ENCODE measurements at regions not wholly inside any gene's neighbourhood (a gene's known extent, or its start where the extent isn't known, plus 50 kb on each side); places are given as distances from the start of the nearest gene placed in this dataset.

DNA sequence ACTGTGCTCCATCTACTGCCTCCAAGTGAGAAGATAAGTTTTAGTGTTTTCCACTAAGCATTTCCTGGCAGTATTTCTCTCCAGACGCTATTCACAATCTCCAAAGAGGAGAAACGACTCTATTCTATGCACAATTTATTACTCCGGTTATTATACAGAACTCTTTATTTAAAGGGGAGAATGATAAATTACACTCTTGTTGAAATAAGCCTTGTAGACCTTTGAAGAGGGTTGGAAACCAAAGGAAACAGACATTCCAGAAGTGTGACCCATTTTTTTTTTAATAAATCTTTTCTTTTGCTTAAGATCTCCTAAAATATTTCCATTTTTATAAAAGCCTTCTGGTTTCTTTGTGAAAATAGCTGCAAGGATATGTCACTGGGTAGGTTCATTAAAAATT is 76.1 kb upstream of the HDAC9 start:
- TF ChIP-seq, protein P1, sequence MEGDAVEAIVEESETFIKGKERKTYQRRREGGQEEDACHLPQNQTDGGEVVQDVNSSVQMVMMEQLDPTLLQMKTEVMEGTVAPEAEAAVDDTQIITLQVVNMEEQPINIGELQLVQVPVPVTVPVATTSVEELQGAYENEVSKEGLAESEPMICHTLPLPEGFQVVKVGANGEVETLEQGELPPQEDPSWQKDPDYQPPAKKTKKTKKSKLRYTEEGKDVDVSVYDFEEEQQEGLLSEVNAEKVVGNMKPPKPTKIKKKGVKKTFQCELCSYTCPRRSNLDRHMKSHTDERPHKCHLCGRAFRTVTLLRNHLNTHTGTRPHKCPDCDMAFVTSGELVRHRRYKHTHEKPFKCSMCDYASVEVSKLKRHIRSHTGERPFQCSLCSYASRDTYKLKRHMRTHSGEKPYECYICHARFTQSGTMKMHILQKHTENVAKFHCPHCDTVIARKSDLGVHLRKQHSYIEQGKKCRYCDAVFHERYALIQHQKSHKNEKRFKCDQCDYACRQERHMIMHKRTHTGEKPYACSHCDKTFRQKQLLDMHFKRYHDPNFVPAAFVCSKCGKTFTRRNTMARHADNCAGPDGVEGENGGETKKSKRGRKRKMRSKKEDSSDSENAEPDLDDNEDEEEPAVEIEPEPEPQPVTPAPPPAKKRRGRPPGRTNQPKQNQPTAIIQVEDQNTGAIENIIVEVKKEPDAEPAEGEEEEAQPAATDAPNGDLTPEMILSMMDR (IDR thresholded peaks at IDR 0.05 in 4 of 5, conservative IDR thresholded peaks at IDR 0.05 in 1 of 5) = no peak
- no peak for TF ChIP-seq POLR2A (IDR thresholded peaks at IDR 0.05)

Measured in gastrocnemius medialis (tissue), 4 donors.